IPS-20b (cell line): ENCODE measurements at regions not wholly inside any gene's neighbourhood (a gene's known extent, or its start where the extent isn't known, plus 50 kb on each side); places are given as distances from the start of the nearest gene placed in this dataset.
"Not testable (repeated sequence)": the region's sequence is repeated elsewhere in the genome, so short reads cannot be mapped to it uniquely, and the experiment has no call there.

Experiments
- H3K27ac ChIP-seq: one replicate; pipeline ENCODE4 v1.5.1; 2013; ENCODE audit warnings: low read length
- H3K27me3 ChIP-seq: 2 replicates; pipeline ENCODE4 v1.6.1; 2013; ENCODE audit warnings: mild to moderate bottlenecking, low read length, inconsistent platforms; ENCODE audit not compliant: insufficient read depth
- H3K36me3 ChIP-seq: 2 replicates; pipeline ENCODE4 v1.6.1; 2013; ENCODE audit warnings: low read depth, mild to moderate bottlenecking, inconsistent platforms, low read length, moderate library complexity; ENCODE audit not compliant: insufficient read depth
- H3K4me1 ChIP-seq: 2 replicates; pipeline ENCODE4 v1.6.1; 2013; ENCODE audit warnings: mild to moderate bottlenecking, control low read depth, inconsistent platforms, low read length, moderate library complexity; ENCODE audit not compliant: insufficient read depth
- H3K4me3 ChIP-seq: 2 replicates; pipeline ENCODE4 v1.5.1; 2013; ENCODE audit warnings: mild to moderate bottlenecking, low read length, inconsistent platforms
- H3K9ac ChIP-seq: 2 replicates; pipeline ENCODE4 v1.6.1; 2013; ENCODE audit warnings: low read depth, mild to moderate bottlenecking, inconsistent platforms, low read length, moderate library complexity
- H3K9me3 ChIP-seq: 2 replicates; pipeline ENCODE4 v1.6.1; 2013; ENCODE audit warnings: mild to moderate bottlenecking, low read depth, low read length, inconsistent platforms; ENCODE audit not compliant: insufficient read depth

- not testable (repeated sequence) for H3K27ac ChIP-seq, H3K9me3 ChIP-seq, H3K9ac ChIP-seq, H3K27me3 ChIP-seq, H3K36me3 ChIP-seq, H3K4me1 ChIP-seq, H3K4me3 ChIP-seq
Observed at GRCh38 chr3:74376323-74376722, 238.1 kb downstream of the CNTN3 start.

DNA sequence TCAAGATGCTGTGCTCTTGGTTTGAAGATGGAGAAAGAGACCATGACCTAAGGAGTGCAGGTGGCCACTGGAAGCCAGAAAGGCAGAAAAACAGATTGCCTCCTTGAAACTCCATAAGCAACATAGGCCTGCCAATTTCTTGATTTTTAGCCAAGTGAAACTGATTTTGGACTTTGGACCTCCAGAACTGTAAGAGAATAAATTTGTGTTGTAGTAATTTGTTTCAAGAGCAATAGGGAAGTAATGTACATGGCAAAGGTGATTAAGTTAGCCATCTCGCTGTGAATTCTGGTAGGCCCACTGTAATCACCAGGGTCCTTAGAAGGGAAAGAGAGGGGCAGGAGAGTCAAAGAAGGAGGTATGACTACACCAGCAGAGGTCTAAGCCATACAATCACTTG lies 238.8 kb downstream of the CNTN3 start:
- Histone ChIP-seq H3K27me3 (no peaks in the 10 kb centered on the region), H3K9ac (no peak overlapping the region), H3K36me3 (no peaks in the 10 kb centered on the region), H3K4me1 (no peaks in the 10 kb centered on the region), H3K9me3 (0 out of 2 replicates have a peak, but pooled peaks cover 7% of the 10 kb centered on the region), H3K27ac (no peak overlapping the region), H3K4me3 (no peak overlapping the region)

DNA sequence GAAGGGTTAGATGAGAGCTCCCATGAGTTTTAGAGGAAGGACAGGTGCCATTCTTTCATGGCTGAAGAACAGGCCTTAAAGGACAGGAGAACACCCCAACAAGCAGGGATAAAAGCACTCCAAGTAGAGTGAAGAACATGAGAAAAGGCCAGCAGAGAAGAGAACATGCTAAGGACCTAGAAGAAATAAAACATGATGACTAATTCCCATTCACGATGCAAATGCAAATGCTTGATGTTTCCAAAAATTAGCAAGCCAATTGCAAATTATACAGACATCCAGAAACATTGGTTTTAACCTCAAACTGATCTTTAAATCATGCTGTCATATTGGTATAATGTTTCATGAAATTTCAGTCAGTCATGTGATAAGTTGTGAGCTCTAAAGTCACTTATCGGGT lies 241.7 kb downstream of the CNTN3 start:
- H3K36me3 ChIP-seq, result no peaks in the 10 kb centered on the region
- H3K27me3 ChIP-seq, result no peaks in the 10 kb centered on the region
- no peak overlapping the region for H3K9ac ChIP-seq
- no peak overlapping the region for H3K27ac ChIP-seq
- no peak overlapping the region for H3K4me3 ChIP-seq
- no peaks in the 10 kb centered on the region for H3K4me1 ChIP-seq
- H3K9me3 ChIP-seq, result 0 out of 2 replicates have a peak, but pooled peaks cover 7% of the 10 kb centered on the region

GRCh38 chr3:74370342-74370741 lies 244.1 kb downstream of the CNTN3 start:
- H3K36me3 ChIP-seq, result no peaks in the 10 kb centered on the region
- no peaks in the 10 kb centered on the region for H3K9me3 ChIP-seq
- no peaks in the 10 kb centered on the region for H3K4me1 ChIP-seq
- no peak overlapping the region for H3K27ac ChIP-seq
- H3K27me3 ChIP-seq, result no peaks in the 10 kb centered on the region
- no peak overlapping the region for H3K9ac ChIP-seq
- H3K4me3 ChIP-seq, result no peak overlapping the region

DNA sequence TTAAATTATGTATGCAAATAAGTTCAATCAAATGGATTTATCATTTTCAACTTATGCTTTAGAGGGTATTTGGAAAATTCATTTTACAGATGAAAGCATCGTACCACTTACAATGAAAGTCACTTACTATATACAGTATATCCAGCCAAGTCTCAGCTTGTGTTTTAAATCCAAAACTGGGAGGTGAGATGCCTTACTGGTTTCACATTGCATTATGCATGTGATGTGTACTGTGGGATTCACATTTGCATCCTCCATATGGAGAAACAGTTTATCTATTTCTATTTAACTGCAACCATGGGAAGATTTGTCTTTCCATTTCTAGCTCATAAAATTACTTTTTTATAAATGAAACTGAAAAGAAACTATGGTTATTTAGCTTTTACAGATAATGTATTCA lies 248.1 kb downstream of the CNTN3 start:
- H3K27ac ChIP-seq, result no peak overlapping the region

GRCh38 chr3:74363346-74363745 lies 251.1 kb downstream of the CNTN3 start:
- H3K4me1 ChIP-seq, result no peaks in the 10 kb centered on the region
- H3K4me3 ChIP-seq, result no peak overlapping the region

More for the DNA sequence above, 248.1 kb downstream of the CNTN3 start:
- Histone ChIP-seq H3K4me3 (no peak overlapping the region), H3K9ac (no peak overlapping the region), H3K9me3 (no peaks in the 10 kb centered on the region), H3K36me3 (no peaks in the 10 kb centered on the region), H3K4me1 (no peaks in the 10 kb centered on the region), H3K27me3 (no peaks in the 10 kb centered on the region)

DNA sequence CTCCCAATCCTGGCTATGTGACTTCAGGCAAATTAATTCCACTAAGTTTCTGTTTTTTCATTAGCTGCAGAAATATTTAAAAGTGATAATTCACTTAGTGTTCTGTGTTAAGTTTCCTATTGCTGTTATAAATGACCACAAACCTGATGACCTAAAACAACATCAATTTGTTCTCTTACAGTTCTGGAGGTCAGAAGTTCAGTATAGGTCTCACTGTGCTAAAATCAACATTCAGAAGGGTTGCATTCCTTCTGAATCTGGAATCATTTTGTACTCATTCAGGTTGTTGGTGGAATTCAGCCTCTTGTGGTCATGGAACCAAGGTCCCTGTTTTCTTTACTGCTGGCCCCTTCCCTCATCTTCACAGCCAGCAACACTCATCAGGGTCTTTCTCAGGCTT lies 254.1 kb downstream of the CNTN3 start:
- Histone ChIP-seq H3K36me3 (no peaks in the 10 kb centered on the region), H3K27ac (no peak overlapping the region), H3K27me3 (no peaks in the 10 kb centered on the region), H3K9ac (no peak overlapping the region), H3K9me3 (no peaks in the 10 kb centered on the region), H3K4me1 (no peaks in the 10 kb centered on the region), H3K4me3 (no peak overlapping the region)

More at GRCh38 chr3:74363346-74363745, 251.1 kb downstream of the CNTN3 start:
- Histone ChIP-seq H3K36me3 (no peaks in the 10 kb centered on the region), H3K27me3 (no peaks in the 10 kb centered on the region), H3K9me3 (no peaks in the 10 kb centered on the region), H3K27ac (no peak overlapping the region), H3K9ac (no peak overlapping the region)

DNA sequence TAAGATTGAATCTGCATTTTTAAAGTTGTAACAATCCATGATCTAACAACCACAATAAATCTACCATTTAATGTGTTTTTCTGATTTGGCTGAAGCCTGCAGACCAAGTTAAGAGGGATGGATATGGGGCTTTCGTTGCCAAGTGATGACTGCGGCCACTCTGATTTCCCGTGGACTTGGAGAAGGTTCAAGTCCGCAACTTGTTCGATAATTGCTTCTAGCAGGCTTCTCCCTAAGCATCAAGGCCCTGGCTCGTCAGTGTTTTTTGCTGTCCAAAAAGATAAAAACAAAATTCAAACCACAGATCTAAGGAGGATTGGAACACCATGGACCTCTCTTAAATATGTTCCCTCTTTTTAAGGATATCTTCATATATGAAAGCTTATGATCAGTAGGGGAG lies 256.6 kb downstream of the CNTN3 start:
- no peak overlapping the region for H3K9ac ChIP-seq
- H3K27ac ChIP-seq, result no peak overlapping the region
- no peaks in the 10 kb centered on the region for H3K4me1 ChIP-seq
- H3K27me3 ChIP-seq, result no peaks in the 10 kb centered on the region
- no peak overlapping the region for H3K4me3 ChIP-seq
- no peaks in the 10 kb centered on the region for H3K9me3 ChIP-seq
- H3K36me3 ChIP-seq, result no peaks in the 10 kb centered on the region

- H3K27me3 ChIP-seq, result no peaks in the 10 kb centered on the region
- no peak overlapping the region for H3K4me3 ChIP-seq
- H3K27ac ChIP-seq, result no peak overlapping the region
- H3K9me3 ChIP-seq, result no peaks in the 10 kb centered on the region
- H3K9ac ChIP-seq, result no peak overlapping the region
- H3K36me3 ChIP-seq, result no peaks in the 10 kb centered on the region
- no peaks in the 10 kb centered on the region for H3K4me1 ChIP-seq
Observed at GRCh38 chr3:74353039-74353438, 261.4 kb downstream of the CNTN3 start.

DNA sequence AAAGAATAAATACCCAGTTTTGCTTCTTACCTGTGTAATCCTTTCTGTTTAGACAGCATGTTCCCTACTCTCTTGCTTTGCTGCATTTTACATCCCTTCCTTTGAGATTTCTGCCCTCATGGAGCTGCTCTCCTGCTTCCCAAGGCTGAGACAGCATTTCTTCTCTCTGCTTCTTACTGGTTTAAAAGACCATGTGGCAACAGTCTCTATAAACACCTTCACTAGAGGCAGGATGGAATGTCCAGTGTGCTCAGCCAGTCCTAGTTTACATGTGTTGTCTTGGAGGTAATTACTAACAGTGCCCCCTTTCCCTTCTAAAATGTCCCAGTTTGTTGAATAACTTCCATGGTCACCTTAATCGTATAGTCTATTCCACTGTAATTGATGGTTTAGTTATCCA lies 262.3 kb downstream of the CNTN3 start:
- no peaks in the 10 kb centered on the region for H3K27me3 ChIP-seq
- H3K4me3 ChIP-seq, result no peak overlapping the region
- H3K9ac ChIP-seq, result no peak overlapping the region
- H3K27ac ChIP-seq, result no peak overlapping the region
- H3K36me3 ChIP-seq, result no peaks in the 10 kb centered on the region
- no peaks in the 10 kb centered on the region for H3K9me3 ChIP-seq
- H3K4me1 ChIP-seq, result no peaks in the 10 kb centered on the region

GRCh38 chr3:74351213-74351612 lies 263.2 kb downstream of the CNTN3 start:
- Histone ChIP-seq H3K9me3 (no peaks in the 10 kb centered on the region), H3K9ac (no peak overlapping the region), H3K4me3 (no peak overlapping the region), H3K4me1 (no peaks in the 10 kb centered on the region), H3K27me3 (no peaks in the 10 kb centered on the region), H3K36me3 (no peaks in the 10 kb centered on the region), H3K27ac (no peak overlapping the region)

GRCh38 chr3:74349015-74349414 lies 265.4 kb downstream of the CNTN3 start:
- H3K27ac ChIP-seq, result no peak overlapping the region
- H3K4me3 ChIP-seq, result no peak overlapping the region

More at GRCh38 chr3:74349015-74349414, 265.4 kb downstream of the CNTN3 start:
- Histone ChIP-seq H3K9me3 (no peaks in the 10 kb centered on the region), H3K4me1 (no peaks in the 10 kb centered on the region), H3K27me3 (no peaks in the 10 kb centered on the region), H3K9ac (no peak overlapping the region), H3K36me3 (no peaks in the 10 kb centered on the region)
